Lung (tissue), 11 donors: ENCODE measurements at regions not wholly inside any gene's neighbourhood (a gene's known extent, or its start where the extent isn't known, plus 50 kb on each side); places are given as distances from the start of the nearest gene placed in this dataset.

Experiments
- ATAC-seq: fragments of 200-7000 bp; cut with Tn5 transposase; one replicate; pipeline ENCODE4 v1.9.1; 2020; ENCODE audit warnings: moderate number of reproducible peaks; ENCODE audit not compliant: insufficient read depth, low FRiP score
- DNase-seq, 3 donors: peaks; one replicate each; pipeline ENCODE4 v3.0.0-alpha.2; 2013 to 2017
- H3K27ac ChIP-seq, 2 donors: one replicate each; pipeline ENCODE4 v1.5.1; 2013; ENCODE audit warnings: mild to moderate bottlenecking in 2 of 2, moderate library complexity in 2 of 2, control low read depth in 1 of 2, inconsistent platforms in 1 of 2, low read depth in 1 of 2, low read length in 1 of 2
- H3K27me3 ChIP-seq, 3 donors: one replicate each; pipeline ENCODE4 v1.5.1; 2013; ENCODE audit warnings: low read length in 2 of 3; ENCODE audit not compliant: control insufficient read depth in 3 of 3, insufficient read depth in 3 of 3
- H3K36me3 ChIP-seq, 4 donors: one replicate each; pipeline ENCODE4 v1.5.1; 2013; ENCODE audit warnings: low read length in 4 of 4, mild to moderate bottlenecking in 1 of 4, moderate library complexity in 1 of 4; ENCODE audit not compliant: control insufficient read depth in 4 of 4, insufficient read depth in 4 of 4
- H3K4me1 ChIP-seq, 5 donors: one replicate each; pipeline ENCODE4 v1.5.1; 2013; ENCODE audit warnings: low read length in 5 of 5, mild to moderate bottlenecking in 2 of 5, moderate library complexity in 1 of 5; ENCODE audit not compliant: control insufficient read depth in 5 of 5, insufficient read depth in 5 of 5
- H3K4me3 ChIP-seq: one replicate; pipeline ENCODE4 v1.5.1; 2013; ENCODE audit warnings: mild to moderate bottlenecking, control low read depth, moderate library complexity
- H3K9ac ChIP-seq, 2 donors: one replicate each; pipeline ENCODE4 v1.5.1; 2013; ENCODE audit warnings: low read length in 2 of 2, control low read depth in 1 of 2; ENCODE audit not compliant: insufficient read depth in 1 of 2
- H3K9me3 ChIP-seq, 4 donors: one replicate each; pipeline ENCODE4 v1.5.1; 2013; ENCODE audit warnings: low read length in 3 of 4, mild to moderate bottlenecking in 1 of 4, moderate library complexity in 1 of 4; ENCODE audit not compliant: control insufficient read depth in 4 of 4, insufficient read depth in 3 of 4
- WGBS, 2 donors: extraction: QIAGEN DNeasy Blood & Tissue Kit; methylation state at CpG; one replicate each; pipeline ENCODE4 v1.1.7; 2013; 5-methylcytosine and 5-hydroxymethylcytosine counted together
- TF ChIP-seq, protein P1 (sequence below): IDR thresholded peaks from 2 replicates; pipeline ENCODE4 v1.5.1; 2012; ENCODE audit warnings: mild to moderate bottlenecking; ENCODE audit errors: control extremely low read depth, extremely low read depth
- donor health status: control.
- donor health status: control.
- donor health status: Bipolar disorder and iron deficiency.
- donor health status: healthy.
- donor health status: DM: yes; HTN: yes; CAD: no.

DNA sequence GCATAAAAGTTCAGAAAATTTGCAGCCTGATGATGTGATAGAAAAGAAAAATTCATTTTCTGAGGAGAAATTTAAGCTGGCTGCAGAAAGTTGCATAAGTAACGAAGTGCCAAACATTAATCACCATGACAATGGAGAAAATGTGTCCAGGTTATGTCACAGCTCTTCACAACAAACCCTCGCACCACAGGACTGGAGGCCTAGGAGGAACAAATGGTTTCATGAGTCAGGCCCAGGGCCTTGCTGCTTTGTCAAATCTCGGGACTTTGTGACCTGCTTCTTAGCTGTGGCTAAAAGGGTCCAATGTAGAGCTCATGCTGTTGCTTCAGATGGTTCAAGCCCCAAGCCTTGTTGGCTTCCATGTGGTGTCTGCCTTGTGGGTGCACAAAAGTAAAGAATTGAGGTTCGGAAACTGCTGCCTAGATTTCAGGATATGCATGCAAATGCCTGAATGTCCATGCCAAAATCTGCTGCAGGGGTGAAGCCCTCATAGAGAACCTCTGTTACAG, 527.4 kb downstream of the SH3BGRL start:
- TF ChIP-seq, protein P1, sequence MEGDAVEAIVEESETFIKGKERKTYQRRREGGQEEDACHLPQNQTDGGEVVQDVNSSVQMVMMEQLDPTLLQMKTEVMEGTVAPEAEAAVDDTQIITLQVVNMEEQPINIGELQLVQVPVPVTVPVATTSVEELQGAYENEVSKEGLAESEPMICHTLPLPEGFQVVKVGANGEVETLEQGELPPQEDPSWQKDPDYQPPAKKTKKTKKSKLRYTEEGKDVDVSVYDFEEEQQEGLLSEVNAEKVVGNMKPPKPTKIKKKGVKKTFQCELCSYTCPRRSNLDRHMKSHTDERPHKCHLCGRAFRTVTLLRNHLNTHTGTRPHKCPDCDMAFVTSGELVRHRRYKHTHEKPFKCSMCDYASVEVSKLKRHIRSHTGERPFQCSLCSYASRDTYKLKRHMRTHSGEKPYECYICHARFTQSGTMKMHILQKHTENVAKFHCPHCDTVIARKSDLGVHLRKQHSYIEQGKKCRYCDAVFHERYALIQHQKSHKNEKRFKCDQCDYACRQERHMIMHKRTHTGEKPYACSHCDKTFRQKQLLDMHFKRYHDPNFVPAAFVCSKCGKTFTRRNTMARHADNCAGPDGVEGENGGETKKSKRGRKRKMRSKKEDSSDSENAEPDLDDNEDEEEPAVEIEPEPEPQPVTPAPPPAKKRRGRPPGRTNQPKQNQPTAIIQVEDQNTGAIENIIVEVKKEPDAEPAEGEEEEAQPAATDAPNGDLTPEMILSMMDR = no peak
- no peaks in the 10 kb centered on the region for H3K36me3 ChIP-seq
- no peak for ATAC-seq
- peaks cover 0 to 35% (median 5%) of the 10 kb centered on the region in 4 donors for H3K9me3 ChIP-seq
- H3K27ac ChIP-seq = no peak overlapping the region
- DNase-seq = no peak
- H3K4me1 ChIP-seq = no peaks in the 10 kb centered on the region
- 67 to 74% methylated on average over 4 of the region's 4 CpGs for WGBS, 2 donors
- H3K4me3 ChIP-seq = no peak overlapping the region
- H3K27me3 ChIP-seq = no peaks in the 10 kb centered on the region
- no peak overlapping the region for H3K9ac ChIP-seq

DNA sequence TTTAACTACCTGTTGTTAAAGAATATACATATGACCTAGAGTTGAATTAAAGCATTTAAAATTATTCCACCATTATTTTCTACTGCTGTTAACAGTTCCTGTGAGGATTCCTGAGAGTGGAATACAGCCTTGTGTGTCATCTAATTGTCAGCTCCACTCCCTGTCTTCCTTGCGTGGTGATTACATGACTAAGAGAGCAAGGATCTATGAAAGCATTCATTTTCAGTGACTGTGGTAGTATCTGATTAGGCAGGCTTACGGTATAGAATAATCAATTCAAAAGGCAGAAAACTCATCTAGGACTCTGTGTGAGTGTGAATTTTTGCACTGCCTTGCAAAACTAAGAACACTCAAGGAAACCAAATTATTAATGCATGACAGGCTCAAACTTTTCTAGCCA, 577.8 kb downstream of the SH3BGRL start:
- Histone ChIP-seq H3K9me3 (peaks cover 0 to 2% (median 0%) of the 10 kb centered on the region in 4 donors), H3K9ac (no peak overlapping the region), H3K4me3 (no peak overlapping the region), H3K36me3 (no peaks in the 10 kb centered on the region), H3K27ac (no peak overlapping the region), H3K4me1 (no peaks in the 10 kb centered on the region), H3K27me3 (no peaks in the 10 kb centered on the region)
- TF ChIP-seq, protein P1 = no peak
- 59 to 90% methylated on average over 2 of the region's 2 CpGs for WGBS, 2 donors
- no peak for ATAC-seq
- DNase-seq = no peak

GRCh38 chrX:81791086-81791485, 589.2 kb downstream of the SH3BGRL start:
- H3K4me1 ChIP-seq = peaks cover 0 to 2% (median 0%) of the 10 kb centered on the region in 5 donors
- H3K4me3 ChIP-seq = no peak overlapping the region
- peaks cover 0 to 3% (median 0%) of the 10 kb centered on the region in 3 donors for H3K27me3 ChIP-seq
- H3K9me3 ChIP-seq = peaks cover 0 to 7% (median 3%) of the 10 kb centered on the region in 4 donors
- WGBS, 2 donors = 93 to 95% methylated on average over 1 of the region's 1 CpG
- no peak for DNase-seq
- TF ChIP-seq, protein P1 = no peak
- no peak overlapping the region for H3K9ac ChIP-seq
- H3K36me3 ChIP-seq = no peaks in the 10 kb centered on the region
- no peak for ATAC-seq
- no peak overlapping the region for H3K27ac ChIP-seq
